GM12878 (cell line): ENCODE measurements at regions not wholly inside any gene's neighbourhood (a gene's known extent, or its start where the extent isn't known, plus 50 kb on each side); places are given as distances from the start of the nearest gene placed in this dataset.

ENCODE experiments used
- ATAC-seq: fragments of 200-7000 bp; cut with Tn5 transposase; 3 replicates; pipeline ENCODE4 v1.9.1; 2020; ENCODE audit warnings: mild to moderate bottlenecking, moderate library complexity
- BruUV-seq: library from RNA; stranded (reverse); fragments of 400-500 nt; replicated peaks from 2 replicates; lab custom pipeline; 2021; lab: Mats Ljungman, UMichigan
- CTCF ChIA-PET: fragments of 300-600 bp; sonication (Branson Sonifier 250); formaldehyde crosslinking; extraction: SDS; loops from one replicate; lab custom pipeline; 2021; ENCODE audit warnings: inconsistent platforms; lab: Yijun Ruan, JAX
- POLR2A ChIA-PET: fragments of 350-600 bp; formaldehyde crosslinking; extraction: SDS; loops from one replicate; lab custom pipeline; 2021; ENCODE audit warnings: inconsistent platforms; lab: Charles Lee
- RAD21 ChIA-PET: fragments of 300-600 bp; sonication (Branson Sonifier 250); formaldehyde crosslinking; loops from one replicate; lab custom pipeline; 2023; ENCODE audit warnings: antibody characterized with exemption; ENCODE audit not compliant: unreplicated experiment; lab: Charles Lee
- SMC1A ChIA-PET: fragments of 300-600 bp; sonication (Branson Sonifier 250); formaldehyde crosslinking; loops from one replicate; lab custom pipeline; 2023; ENCODE audit not compliant: unreplicated experiment, uncharacterized antibody; lab: Charles Lee
- DNase-seq: peaks from one replicate; pipeline ENCODE4 v3.0.0-alpha.2; 2011; ENCODE audit warnings: low read depth, low spot score
- FAIRE-seq: peaks from 3 replicates; lab custom pipeline; 2011; peaks lifted over from hg19 to GRCh38; lab: Jason Lieb, UNC
- H2AFZ ChIP-seq: 2 replicates; pipeline ENCODE4 v1.6.0; 2011; ENCODE audit warnings: low read depth, low read length, control low read depth; ENCODE audit not compliant: control insufficient read depth
- H3K27ac ChIP-seq: 2 replicates; pipeline ENCODE4 v1.5.1; 2011; ENCODE audit warnings: control low read depth; ENCODE audit not compliant: control insufficient read depth, insufficient read depth
- H3K27me3 ChIP-seq, 2 experiments: replicated peaks in 1 of 2; 2 replicates each; pipeline versions ENCODE4 v1.6.0 to v1.6.1; 2011; ENCODE audit warnings: low read length in 1 of 2; ENCODE audit not compliant: control insufficient read depth in 2 of 2, insufficient read depth in 2 of 2
- H3K36me3 ChIP-seq, 2 experiments: 2 replicates each; pipeline ENCODE4 v1.5.1; 2011; ENCODE audit warnings: low read length in 1 of 2; ENCODE audit not compliant: control insufficient read depth in 2 of 2, insufficient read depth in 2 of 2
- H3K4me1 ChIP-seq: 2 replicates; pipeline ENCODE4 v1.6.1; 2011; ENCODE audit warnings: mild to moderate bottlenecking, low read length, moderate library complexity, mixed read lengths; ENCODE audit not compliant: control insufficient read depth, insufficient read depth
- H3K4me2 ChIP-seq: 2 replicates; pipeline ENCODE4 v1.6.0; 2011; ENCODE audit warnings: control low read depth; ENCODE audit not compliant: control insufficient read depth, insufficient read depth
- H3K4me3 ChIP-seq: fragments of 200-600 bp; sonication (generic); 2 replicates; pipeline ENCODE4 v1.5.1; 2016
- H3K79me2 ChIP-seq: 2 replicates; pipeline ENCODE4 v1.6.0; 2011; ENCODE audit warnings: low read length; ENCODE audit not compliant: control insufficient read depth, insufficient read depth
- H3K9ac ChIP-seq: 2 replicates; pipeline ENCODE4 v1.8.0; 2011; ENCODE audit warnings: low read length, control low read depth, mixed read lengths; ENCODE audit not compliant: control insufficient read depth, insufficient read depth
- H3K9me3 ChIP-seq: replicated peaks from 3 replicates; pipeline ENCODE4 v1.5.1; 2011; ENCODE audit warnings: mild to moderate bottlenecking, low read length; ENCODE audit not compliant: control insufficient read depth, insufficient read depth
- H4K20me1 ChIP-seq: 2 replicates; pipeline ENCODE4 v1.6.0; 2011; ENCODE audit not compliant: control insufficient read depth, insufficient read depth
- BCL11A ChIP-seq: IDR thresholded peaks from 2 replicates; pipeline ENCODE4 v1.6.1; 2011; ENCODE audit warnings: low read depth, low read length
- CBFB ChIP-seq: IDR thresholded peaks from 2 replicates; pipeline ENCODE4 v1.6.1; 2016; ENCODE audit warnings: antibody characterized with exemption, low read depth
- CREB1 ChIP-seq: IDR thresholded peaks from 2 replicates; pipeline ENCODE4 v1.6.1; 2012; ENCODE audit warnings: low read depth, mild to moderate bottlenecking, inconsistent platforms
- EGR1 ChIP-seq, 2 experiments: IDR thresholded peaks; 1 replicate in 1 of 2; 2 replicates in 1 of 2; pipeline ENCODE4 v1.6.1; 2011 to 2012; ENCODE audit warnings: low read depth in 2 of 2, low read length in 2 of 2, borderline replicate concordance in 1 of 2, mild to moderate bottlenecking in 1 of 2, moderate library complexity in 1 of 2
- EP300 ChIP-seq, 2 experiments: fragments of 150-350 bp in 1 of 2; IDR thresholded peaks; 2 replicates each; pipeline ENCODE4 v1.6.1; 2011 to 2012; ENCODE audit warnings: low read depth in 2 of 2, low read length in 2 of 2, borderline replicate concordance in 1 of 2, improper control_type of control experiment in 1 of 2, inconsistent platforms in 1 of 2; ENCODE audit not compliant: control insufficient read depth in 1 of 2
- EZH2 ChIP-seq: IDR thresholded peaks from 2 replicates; pipeline ENCODE4 v1.6.1; 2012; ENCODE audit warnings: low read depth, mild to moderate bottlenecking, control low read depth, inconsistent platforms, low read length, borderline replicate concordance; ENCODE audit not compliant: control insufficient read depth
- HCFC1 ChIP-seq: fragments of 150-350 bp; IDR thresholded peaks from 2 replicates; pipeline ENCODE4 v1.6.1; 2014; ENCODE audit warnings: low read length
- JUNB ChIP-seq: IDR thresholded peaks from 2 replicates; pipeline ENCODE4 v1.6.1; 2016; ENCODE audit warnings: antibody characterized with exemption, mild to moderate bottlenecking
- MTA2 ChIP-seq: fragments of 450-650 bp; IDR thresholded peaks from 2 replicates; pipeline ENCODE4 v1.6.1; 2016; ENCODE audit warnings: low read depth, mild to moderate bottlenecking, moderate library complexity
- MYC ChIP-seq: IDR thresholded peaks from 2 replicates; pipeline ENCODE4 v1.6.1; 2011; ENCODE audit warnings: mild to moderate bottlenecking, low read length, moderate library complexity, inconsistent platforms; ENCODE audit not compliant: insufficient read depth, insufficient replicate concordance, insufficient read length, severe bottlenecking
- REST ChIP-seq: IDR thresholded peaks from 2 replicates; pipeline ENCODE4 v1.6.1; 2012; ENCODE audit warnings: mild to moderate bottlenecking, low read depth, low read length
- SREBF1 ChIP-seq: IDR thresholded peaks from 2 replicates; pipeline ENCODE4 v1.6.1; 2012; ENCODE audit warnings: mild to moderate bottlenecking, low read length
- in situ Hi-C: fragments of 300-500 bp; cut with MboI; formaldehyde crosslinking; loops from 9 replicates; pipeline ENCODE4 v1.14.3; 2018; ENCODE audit warnings: mixed read lengths
- intact Hi-C: fragments of 100-400 bp; cut with micrococcal nuclease; formaldehyde crosslinking; loops from one replicate; pipeline ENCODE4 v1.14.2; 2022; ENCODE audit not compliant: unreplicated experiment
- TF ChIP-seq, protein P1 (sequence below): fragments of 450-650 bp; IDR thresholded peaks from 2 replicates; pipeline ENCODE4 v1.6.1; 2017; ENCODE audit warnings: mild to moderate bottlenecking
- TF ChIP-seq, protein P2 (sequence below): fragments of 150-350 bp; IDR thresholded peaks from 2 replicates; pipeline ENCODE4 v1.6.1; 2016; ENCODE audit warnings: low read depth, low read length

- intact Hi-C loops = no loop called here
- H3K27me3 ChIP-seq = no peaks in the 10 kb centered on the region
- POLR2A ChIA-PET = no interaction called here
- no TSS peak for BruUV-seq
- ATAC-seq = no peak
- SMC1A ChIA-PET = interaction anchor here (0.5 kb wide), 1 partner anchor 1535 kb away, joined by 3 read pairs; no protein-coding TSS in a partner anchor
- H3K9me3 ChIP-seq = no peaks in the 10 kb centered on the region; the same call in 2 of the 3 replicates
- TF ChIP-seq HCFC1 (no peak), EZH2 (no peak), REST (no peak), CBFB (no peak), EGR1 (IDR thresholded peaks at IDR 0.05; ENCODE audit: borderline replicate concordance in 1 of 2, low read depth in 2 of 2, low read length in 2 of 2) (no peak), MYC (no peak), EP300 (IDR thresholded peaks at IDR 0.05; ENCODE audit: borderline replicate concordance in 1 of 2, control insufficient read depth in 1 of 2, low read depth in 2 of 2, low read length in 2 of 2) (no peak), BCL11A (no peak), SREBF1 (no peak), JUNB (no peak), CREB1 (no peak), MTA2 (no peak)
- TF ChIP-seq, protein P1, sequence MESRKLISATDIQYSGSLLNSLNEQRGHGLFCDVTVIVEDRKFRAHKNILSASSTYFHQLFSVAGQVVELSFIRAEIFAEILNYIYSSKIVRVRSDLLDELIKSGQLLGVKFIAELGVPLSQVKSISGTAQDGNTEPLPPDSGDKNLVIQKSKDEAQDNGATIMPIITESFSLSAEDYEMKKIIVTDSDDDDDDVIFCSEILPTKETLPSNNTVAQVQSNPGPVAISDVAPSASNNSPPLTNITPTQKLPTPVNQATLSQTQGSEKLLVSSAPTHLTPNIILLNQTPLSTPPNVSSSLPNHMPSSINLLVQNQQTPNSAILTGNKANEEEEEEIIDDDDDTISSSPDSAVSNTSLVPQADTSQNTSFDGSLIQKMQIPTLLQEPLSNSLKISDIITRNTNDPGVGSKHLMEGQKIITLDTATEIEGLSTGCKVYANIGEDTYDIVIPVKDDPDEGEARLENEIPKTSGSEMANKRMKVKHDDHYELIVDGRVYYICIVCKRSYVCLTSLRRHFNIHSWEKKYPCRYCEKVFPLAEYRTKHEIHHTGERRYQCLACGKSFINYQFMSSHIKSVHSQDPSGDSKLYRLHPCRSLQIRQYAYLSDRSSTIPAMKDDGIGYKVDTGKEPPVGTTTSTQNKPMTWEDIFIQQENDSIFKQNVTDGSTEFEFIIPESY = no peak
- TF ChIP-seq, protein P2, sequence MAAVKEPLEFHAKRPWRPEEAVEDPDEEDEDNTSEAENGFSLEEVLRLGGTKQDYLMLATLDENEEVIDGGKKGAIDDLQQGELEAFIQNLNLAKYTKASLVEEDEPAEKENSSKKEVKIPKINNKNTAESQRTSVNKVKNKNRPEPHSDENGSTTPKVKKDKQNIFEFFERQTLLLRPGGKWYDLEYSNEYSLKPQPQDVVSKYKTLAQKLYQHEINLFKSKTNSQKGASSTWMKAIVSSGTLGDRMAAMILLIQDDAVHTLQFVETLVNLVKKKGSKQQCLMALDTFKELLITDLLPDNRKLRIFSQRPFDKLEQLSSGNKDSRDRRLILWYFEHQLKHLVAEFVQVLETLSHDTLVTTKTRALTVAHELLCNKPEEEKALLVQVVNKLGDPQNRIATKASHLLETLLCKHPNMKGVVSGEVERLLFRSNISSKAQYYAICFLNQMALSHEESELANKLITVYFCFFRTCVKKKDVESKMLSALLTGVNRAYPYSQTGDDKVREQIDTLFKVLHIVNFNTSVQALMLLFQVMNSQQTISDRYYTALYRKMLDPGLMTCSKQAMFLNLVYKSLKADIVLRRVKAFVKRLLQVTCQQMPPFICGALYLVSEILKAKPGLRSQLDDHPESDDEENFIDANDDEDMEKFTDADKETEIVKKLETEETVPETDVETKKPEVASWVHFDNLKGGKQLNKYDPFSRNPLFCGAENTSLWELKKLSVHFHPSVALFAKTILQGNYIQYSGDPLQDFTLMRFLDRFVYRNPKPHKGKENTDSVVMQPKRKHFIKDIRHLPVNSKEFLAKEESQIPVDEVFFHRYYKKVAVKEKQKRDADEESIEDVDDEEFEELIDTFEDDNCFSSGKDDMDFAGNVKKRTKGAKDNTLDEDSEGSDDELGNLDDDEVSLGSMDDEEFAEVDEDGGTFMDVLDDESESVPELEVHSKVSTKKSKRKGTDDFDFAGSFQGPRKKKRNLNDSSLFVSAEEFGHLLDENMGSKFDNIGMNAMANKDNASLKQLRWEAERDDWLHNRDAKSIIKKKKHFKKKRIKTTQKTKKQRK = no peak
- TF ChIP-seq, all 136 proteins: peak for 0
- no peaks in the 10 kb centered on the region for H3K4me1 ChIP-seq
- no peak overlapping the region for H3K9ac ChIP-seq
- no peak overlapping the region for H2AFZ ChIP-seq
- in situ Hi-C loops = no loop called here
- no peaks in the 10 kb centered on the region for H3K79me2 ChIP-seq
- H3K27ac ChIP-seq = no peak overlapping the region
- FAIRE-seq (no peak), DNase-seq (no peak)
- RAD21 ChIA-PET = no interaction called here
- CTCF ChIA-PET = no interaction called here
- H4K20me1 ChIP-seq = no peaks in the 10 kb centered on the region
- no peak overlapping the region for H3K4me2 ChIP-seq
- no peak overlapping the region for H3K4me3 ChIP-seq
- H3K36me3 ChIP-seq = no peaks in the 10 kb centered on the region
These were observed 446.1 kb downstream of the SIPA1L2 start for GRCh38 chr1:232183802-232184201.
